WTC11 (cell line): ENCODE measurements at regions not wholly inside any gene's neighbourhood (a gene's known extent, or its start where the extent isn't known, plus 50 kb on each side); places are given as distances from the start of the nearest gene placed in this dataset.

Source experiments
- ATF6 ChIP-seq: sonication (generic); formaldehyde crosslinking; IDR thresholded peaks from 2 replicates; pipeline ENCODE4 v1.8.1; 2023; ENCODE audit warnings: mild to moderate bottlenecking, missing genetic modification reagents
- JUN ChIP-seq: sonication (generic); formaldehyde crosslinking; IDR thresholded peaks from 2 replicates; pipeline ENCODE4 v1.8.0; 2023; ENCODE audit warnings: mild to moderate bottlenecking, missing genetic modification reagents
- MAX ChIP-seq: sonication (generic); formaldehyde crosslinking; IDR thresholded peaks from 2 replicates; pipeline ENCODE4 v1.8.0; 2022; ENCODE audit warnings: mild to moderate bottlenecking, missing genetic modification reagents
- MYBL2 ChIP-seq: sonication (generic); formaldehyde crosslinking; IDR thresholded peaks from 2 replicates; pipeline ENCODE4 v1.8.1; 2023; ENCODE audit warnings: mild to moderate bottlenecking, moderate library complexity, missing genetic modification reagents
- RELA ChIP-seq: sonication (generic); formaldehyde crosslinking; IDR thresholded peaks from 2 replicates; pipeline ENCODE4 v1.8.1; 2022; ENCODE audit warnings: missing genetic modification reagents, mild to moderate bottlenecking, borderline replicate concordance
- ZNF416 ChIP-seq: fragments of 250-450 bp; sonication (Bioruptor Pico); IDR thresholded peaks from 2 replicates; pipeline ENCODE4 v1.9.0; 2021; ENCODE audit warnings: mild to moderate bottlenecking, inconsistent platforms
- TF ChIP-seq, protein P1 (sequence below): fragments of 200-600 bp; IDR thresholded peaks from 2 replicates; pipeline ENCODE4 v1.8.0; 2022; ENCODE audit warnings: antibody characterized with exemption
- TF ChIP-seq, protein P2 (sequence below): sonication (generic); formaldehyde crosslinking; IDR thresholded peaks from 2 replicates; pipeline ENCODE4 v1.8.0; 2022; ENCODE audit warnings: mild to moderate bottlenecking, missing genetic modification reagents

DNA sequence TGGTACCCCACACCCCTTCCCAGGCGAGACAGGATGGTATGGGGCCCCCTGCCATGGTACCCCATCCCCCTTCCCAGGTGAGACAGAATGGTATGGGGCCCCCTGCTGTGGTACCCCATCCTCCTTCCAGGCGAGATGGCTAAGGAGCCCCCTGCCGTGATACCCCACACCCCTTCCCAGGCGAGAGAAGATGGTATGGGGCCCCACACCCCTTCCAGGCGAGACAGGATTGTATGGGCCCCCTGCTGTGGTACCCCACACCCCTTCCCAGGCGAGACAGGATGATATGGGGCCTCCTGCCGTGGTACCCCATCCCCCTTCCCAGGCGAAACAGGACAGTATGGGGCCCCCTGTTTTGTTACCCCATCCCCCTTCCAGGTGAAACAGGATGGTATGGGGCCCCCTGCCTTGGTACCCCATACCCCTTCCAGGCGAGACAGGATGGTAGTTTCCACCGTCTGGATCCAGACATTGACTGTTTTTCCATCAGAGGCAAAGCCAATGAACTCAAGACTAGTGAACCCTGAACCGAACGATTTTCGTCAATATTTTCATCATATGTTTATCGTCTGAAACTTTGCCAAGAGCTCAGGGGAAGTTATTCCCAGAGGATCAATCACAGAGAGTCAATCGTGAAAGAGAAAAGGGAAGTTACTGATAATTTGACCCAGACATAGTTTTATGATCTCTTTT, 75.0 kb downstream of the MYCN start:
- TF ChIP-seq, protein P1, sequence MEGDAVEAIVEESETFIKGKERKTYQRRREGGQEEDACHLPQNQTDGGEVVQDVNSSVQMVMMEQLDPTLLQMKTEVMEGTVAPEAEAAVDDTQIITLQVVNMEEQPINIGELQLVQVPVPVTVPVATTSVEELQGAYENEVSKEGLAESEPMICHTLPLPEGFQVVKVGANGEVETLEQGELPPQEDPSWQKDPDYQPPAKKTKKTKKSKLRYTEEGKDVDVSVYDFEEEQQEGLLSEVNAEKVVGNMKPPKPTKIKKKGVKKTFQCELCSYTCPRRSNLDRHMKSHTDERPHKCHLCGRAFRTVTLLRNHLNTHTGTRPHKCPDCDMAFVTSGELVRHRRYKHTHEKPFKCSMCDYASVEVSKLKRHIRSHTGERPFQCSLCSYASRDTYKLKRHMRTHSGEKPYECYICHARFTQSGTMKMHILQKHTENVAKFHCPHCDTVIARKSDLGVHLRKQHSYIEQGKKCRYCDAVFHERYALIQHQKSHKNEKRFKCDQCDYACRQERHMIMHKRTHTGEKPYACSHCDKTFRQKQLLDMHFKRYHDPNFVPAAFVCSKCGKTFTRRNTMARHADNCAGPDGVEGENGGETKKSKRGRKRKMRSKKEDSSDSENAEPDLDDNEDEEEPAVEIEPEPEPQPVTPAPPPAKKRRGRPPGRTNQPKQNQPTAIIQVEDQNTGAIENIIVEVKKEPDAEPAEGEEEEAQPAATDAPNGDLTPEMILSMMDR = no peak
- TF ChIP-seq, protein P2, sequence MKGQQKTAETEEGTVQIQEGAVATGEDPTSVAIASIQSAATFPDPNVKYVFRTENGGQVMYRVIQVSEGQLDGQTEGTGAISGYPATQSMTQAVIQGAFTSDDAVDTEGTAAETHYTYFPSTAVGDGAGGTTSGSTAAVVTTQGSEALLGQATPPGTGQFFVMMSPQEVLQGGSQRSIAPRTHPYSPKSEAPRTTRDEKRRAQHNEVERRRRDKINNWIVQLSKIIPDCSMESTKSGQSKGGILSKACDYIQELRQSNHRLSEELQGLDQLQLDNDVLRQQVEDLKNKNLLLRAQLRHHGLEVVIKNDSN (CRISPR knock-in tag) = no peak
- no peak for TF ChIP-seq JUN (CRISPR knock-in tag)
- no peak for TF ChIP-seq RELA (CRISPR knock-in tag)
- no peak for TF ChIP-seq MYBL2
- TF ChIP-seq ZNF416 (CRISPR knock-in tag) = no peak
- no peak for TF ChIP-seq ATF6 (CRISPR knock-in tag)
- no peak for TF ChIP-seq MAX
